ENCODE measurements at regions not wholly inside any gene's neighbourhood (a gene's known extent, or its start where the extent isn't known, plus 50 kb on each side); places are given as distances from the start of the nearest gene placed in this dataset.

GRCh38 chr20:59404749-59405148, 104.3 kb downstream of the EDN3 start (continued):
- TF ChIP-seq USF2 (IDR thresholded peaks at IDR 0.05; ENCODE audit: borderline replicate concordance, low read depth, low read length) (no peak), FOXJ3 (CRISPR knock-in tag; IDR thresholded peaks at IDR 0.05) (no peak), TEAD4 (IDR thresholded peaks at IDR 0.05; ENCODE audit: borderline replicate concordance, insufficient read depth) (no peak), USF1 (IDR thresholded peaks at IDR 0.05; ENCODE audit: borderline replicate concordance, low read depth) (no peak), FOSL2 (IDR thresholded peaks at IDR 0.05; ENCODE audit: borderline replicate concordance, low read depth) (no peak), NRF1 (IDR thresholded peaks at IDR 0.05; ENCODE audit: low read depth, low read length) (no peak), EZH2phosphoT487 (IDR thresholded peaks at IDR 0.05; ENCODE audit: borderline replicate concordance, low read depth) (no peak), RFX5 (IDR thresholded peaks at IDR 0.05; ENCODE audit: low read length) (no peak), RXRA (IDR thresholded peaks at IDR 0.05; ENCODE audit: borderline replicate concordance, low read depth) (no peak), RCOR1 (IDR thresholded peaks at IDR 0.05; ENCODE audit: low read length) (no peak)
- TF ChIP-seq, protein P1, sequence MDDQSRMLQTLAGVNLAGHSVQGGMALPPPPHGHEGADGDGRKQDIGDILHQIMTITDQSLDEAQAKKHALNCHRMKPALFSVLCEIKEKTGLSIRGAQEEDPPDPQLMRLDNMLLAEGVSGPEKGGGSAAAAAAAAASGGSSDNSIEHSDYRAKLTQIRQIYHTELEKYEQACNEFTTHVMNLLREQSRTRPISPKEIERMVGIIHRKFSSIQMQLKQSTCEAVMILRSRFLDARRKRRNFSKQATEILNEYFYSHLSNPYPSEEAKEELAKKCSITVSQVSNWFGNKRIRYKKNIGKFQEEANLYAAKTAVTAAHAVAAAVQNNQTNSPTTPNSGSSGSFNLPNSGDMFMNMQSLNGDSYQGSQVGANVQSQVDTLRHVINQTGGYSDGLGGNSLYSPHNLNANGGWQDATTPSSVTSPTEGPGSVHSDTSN (IDR thresholded peaks at IDR 0.05): no peak

- ChIA-PET CTCF (interaction anchor here (0.7 to 10.0 kb wide), 22 partner anchors 13 to 568 kb away, joined by 3 to 106 read pairs (median 8); no protein-coding TSS in a partner anchor), POLR2A (interaction anchor here (1.9 kb wide), 1 partner anchor 373 kb away, joined by 5 read pairs; the partner anchor contains the start of gene ATP5F1E)
- no peaks in the 10 kb centered on the region for H3F3A ChIP-seq (replicated peaks; ENCODE audit: insufficient read depth)
- no peak overlapping the region for H3K4me3 ChIP-seq (ENCODE audit: low read depth in 2 of 2, low read length in 1 of 2)
- H3K27me3 ChIP-seq (ENCODE audit: insufficient read depth): peaks cover 8% of the 10 kb centered on the region; the same call in 1 of the 2 replicates
- 77% methylated on average over 15 of the region's 15 CpGs for WGBS (ENCODE audit: low lambda C conversion rate)
- no peaks in the 10 kb centered on the region for H3K36me3 ChIP-seq (replicated peaks in 1 of 2; ENCODE audit: control insufficient read depth in 1 of 2, insufficient read depth in 2 of 2, low read length in 1 of 2)
- no peaks in the 10 kb centered on the region for H3K9me3 ChIP-seq
- H3K9me2 ChIP-seq: no peaks in the 10 kb centered on the region
- no peak overlapping the region; a peak in 1 of 4 replicates for H3K27ac ChIP-seq (ENCODE audit: low read depth in 2 of 2, low read length in 1 of 2)
- no peaks in the 10 kb centered on the region for H3K79me2 ChIP-seq (ENCODE audit: insufficient read depth)
- H4K20me1 ChIP-seq (ENCODE audit: insufficient read depth): no peaks in the 10 kb centered on the region
- no peak for DNase-seq
- no peak overlapping the region for H2AFZ ChIP-seq (ENCODE audit: low read depth)
- no peak overlapping the region for H3K4me2 ChIP-seq
- H3K4me1 ChIP-seq (ENCODE audit: control insufficient read depth in 1 of 2, insufficient read depth in 2 of 2, low read depth in 1 of 2, low read length in 1 of 2): peaks cover 0 to 21% of the 10 kb centered on the region in 2 experiments; a peak in 2 of 4 replicates
- TF ChIP-seq MEF2A (IDR thresholded peaks at IDR 0.05; ENCODE audit: borderline replicate concordance, low read depth) (no peak), TEAD4 (IDR thresholded peaks at IDR 0.05; ENCODE audit: borderline replicate concordance, insufficient read depth) (no peak), NFIC (IDR thresholded peaks at IDR 0.05; ENCODE audit: borderline replicate concordance) (no peak), RXRA (IDR thresholded peaks at IDR 0.05; ENCODE audit: borderline replicate concordance, low read depth) (no peak), NRF1 (IDR thresholded peaks at IDR 0.05; ENCODE audit: low read depth, low read length) (no peak), POLR2AphosphoS5 (IDR thresholded peaks at IDR 0.05; ENCODE audit: low read depth, low read length) (no peak), FOXJ3 (CRISPR knock-in tag; IDR thresholded peaks at IDR 0.05) (no peak), RCOR1 (IDR thresholded peaks at IDR 0.05; ENCODE audit: low read length) (no peak), MXI1 (IDR thresholded peaks at IDR 0.05; ENCODE audit: low read depth, low read length) (no peak), USF2 (IDR thresholded peaks at IDR 0.05; ENCODE audit: borderline replicate concordance, low read depth, low read length) (no peak), FOSL2 (IDR thresholded peaks at IDR 0.05; ENCODE audit: borderline replicate concordance, low read depth) (no peak), JUND (IDR thresholded peaks at IDR 0.05) (no peak), SMC3 (IDR thresholded peaks at IDR 0.05; ENCODE audit: low read depth, low read length) (no peak), IRF3 (IDR thresholded peaks at IDR 0.05; ENCODE audit: low read depth, low read length) (no peak), GATA2 (CRISPR knock-in tag; IDR thresholded peaks at IDR 0.05) (no peak), RAD21 (IDR thresholded peaks at IDR 0.05; ENCODE audit: low read length) (no peak), CHD2 (IDR thresholded peaks at IDR 0.05; ENCODE audit: low read length, partially characterized antibody) (no peak), RFX5 (IDR thresholded peaks at IDR 0.05; ENCODE audit: low read length) (no peak), GABPA (IDR thresholded peaks at IDR 0.05; ENCODE audit: low read depth) (no peak)
- TF ChIP-seq, protein P1 (IDR thresholded peaks at IDR 0.05): no peak
- no peak overlapping the region for H3K9ac ChIP-seq
These were observed 105.1 kb downstream of the EDN3 start for GRCh38 chr20:59405226-59406200.
